H9 (cell line): ENCODE measurements at regions not wholly inside any gene's neighbourhood (a gene's known extent, or its start where the extent isn't known, plus 50 kb on each side); places are given as distances from the start of the nearest gene placed in this dataset.

ENCODE experiments used
- DNase-seq: peaks from one replicate; pipeline ENCODE4 v3.0.0-alpha.2; 2017
- H2AFZ ChIP-seq: one replicate; pipeline ENCODE4 v1.6.1; 2013; ENCODE audit warnings: mild to moderate bottlenecking, low read length, control low read depth, moderate library complexity
- H2AK5ac ChIP-seq: 2 replicates; pipeline ENCODE4 v1.6.1; 2013; ENCODE audit warnings: low read length, control low read depth, mixed read lengths; ENCODE audit not compliant: insufficient read length
- H2BK120ac ChIP-seq: one replicate; pipeline ENCODE4 v1.6.1; 2013; ENCODE audit warnings: low read depth, mild to moderate bottlenecking, low read length, control low read depth, inconsistent platforms; ENCODE audit not compliant: poor library complexity, severe bottlenecking
- H2BK12ac ChIP-seq: 2 replicates; pipeline ENCODE4 v1.6.1; 2013; ENCODE audit warnings: low read length, control low read depth, mixed read lengths, low read depth; ENCODE audit not compliant: insufficient read length
- H2BK15ac ChIP-seq: 2 replicates; pipeline ENCODE4 v1.6.1; 2013; ENCODE audit warnings: low read depth, low read length, control low read depth
- H2BK20ac ChIP-seq: one replicate; pipeline ENCODE4 v1.6.1; 2013; ENCODE audit warnings: low read depth, mild to moderate bottlenecking, low read length, control low read depth, inconsistent platforms; ENCODE audit not compliant: poor library complexity, severe bottlenecking
- H2BK5ac ChIP-seq: 2 replicates; pipeline ENCODE4 v1.6.1; 2013; ENCODE audit warnings: low read length, control low read depth, mixed read lengths; ENCODE audit not compliant: insufficient read length
- H3K14ac ChIP-seq: 2 replicates; pipeline ENCODE4 v1.6.1; 2013; ENCODE audit warnings: low read length, control low read depth; ENCODE audit not compliant: insufficient read depth
- H3K18ac ChIP-seq: 2 replicates; pipeline ENCODE4 v1.6.1; 2013; ENCODE audit warnings: low read depth, mild to moderate bottlenecking, mixed read lengths, low read length, control low read depth; ENCODE audit not compliant: insufficient read length
- H3K23ac ChIP-seq: 2 replicates; pipeline ENCODE4 v1.6.1; 2013; ENCODE audit warnings: low read length, control low read depth, mixed read lengths, low read depth; ENCODE audit not compliant: insufficient read length
- H3K23me2 ChIP-seq: 2 replicates; pipeline ENCODE4 v1.6.1; 2013; ENCODE audit warnings: low read depth, mild to moderate bottlenecking, mixed read lengths, low read length, control low read depth; ENCODE audit not compliant: insufficient read length, poor library complexity, severe bottlenecking
- H3K27ac ChIP-seq: 2 replicates; pipeline ENCODE4 v1.5.1; 2013; ENCODE audit warnings: low read length, control low read depth, mixed read lengths, low read depth; ENCODE audit not compliant: insufficient read length
- H3K27me3 ChIP-seq: 2 replicates; pipeline ENCODE4 v1.6.1; 2013; ENCODE audit warnings: low read length, control low read depth, inconsistent platforms; ENCODE audit not compliant: insufficient read depth
- H3K4ac ChIP-seq: 2 replicates; pipeline ENCODE4 v1.6.1; 2013; ENCODE audit warnings: low read depth, mild to moderate bottlenecking, control low read depth, inconsistent platforms, low read length, moderate library complexity
- H3K4me1 ChIP-seq: 2 replicates; pipeline ENCODE4 v1.6.1; 2013; ENCODE audit warnings: low read length, control low read depth, inconsistent platforms; ENCODE audit not compliant: insufficient read depth
- H3K4me2 ChIP-seq: 2 replicates; pipeline ENCODE4 v1.6.1; 2013; ENCODE audit warnings: low read length, control low read depth, mixed read lengths; ENCODE audit not compliant: insufficient read length, insufficient read depth
- H3K56ac ChIP-seq: 2 replicates; pipeline ENCODE4 v1.6.1; 2013; ENCODE audit warnings: low read depth, mild to moderate bottlenecking, mixed read lengths, low read length, control low read depth; ENCODE audit not compliant: insufficient read length
- H3K79me1 ChIP-seq: 2 replicates; pipeline ENCODE4 v1.6.1; 2013; ENCODE audit warnings: low read depth, mild to moderate bottlenecking, moderate library complexity, low read length, control low read depth, inconsistent platforms; ENCODE audit not compliant: insufficient read depth, poor library complexity, severe bottlenecking
- H3K79me2 ChIP-seq: 2 replicates; pipeline ENCODE4 v1.6.1; 2013; ENCODE audit warnings: low read length, control low read depth, inconsistent platforms; ENCODE audit not compliant: insufficient read depth
- H3K9ac ChIP-seq: 2 replicates; pipeline ENCODE4 v1.6.1; 2013; ENCODE audit warnings: low read length, control low read depth, mixed read lengths; ENCODE audit not compliant: insufficient read length; ENCODE audit errors: extremely low read depth
- H3K9me3 ChIP-seq: one replicate; pipeline ENCODE4 v1.6.1; 2013; ENCODE audit warnings: low read depth, low read length, inconsistent platforms; ENCODE audit not compliant: control insufficient read depth
- H3T11ph ChIP-seq: one replicate; pipeline ENCODE4 v1.6.1; 2013; ENCODE audit warnings: mild to moderate bottlenecking, low read length, control low read depth, inconsistent platforms
- H4K20me1 ChIP-seq: one replicate; pipeline ENCODE4 v1.6.1; 2013; ENCODE audit not compliant: control insufficient read depth, insufficient read length, insufficient read depth
- H4K5ac ChIP-seq: 2 replicates; pipeline ENCODE4 v1.6.1; 2013; ENCODE audit warnings: low read depth, mild to moderate bottlenecking, mixed read lengths, low read length, control low read depth; ENCODE audit not compliant: insufficient read length
- H4K8ac ChIP-seq: replicated peaks from 2 replicates; pipeline ENCODE4 v1.6.1; 2013; ENCODE audit warnings: low read length, control low read depth, mixed read lengths, low read depth; ENCODE audit not compliant: insufficient read length
- H4K91ac ChIP-seq: 2 replicates; pipeline ENCODE4 v1.6.1; 2013; ENCODE audit warnings: low read depth, mild to moderate bottlenecking, moderate library complexity, mixed read lengths, low read length, control low read depth; ENCODE audit not compliant: insufficient read length
- H3K27ac Mint-ChIP-seq, 3 experiments: 2 replicates in 2 of 3; 3 replicates in 1 of 3; pipeline ENCODE4 v1.8.0; 2020 to 2021; ENCODE audit warnings: mixed read lengths in 3 of 3, mild to moderate bottlenecking in 1 of 3, moderate library complexity in 1 of 3
- H3K27me3 Mint-ChIP-seq: 2 replicates; pipeline ENCODE4 v1.8.0; 2021; ENCODE audit warnings: low read depth, mild to moderate bottlenecking, moderate library complexity, mixed read lengths
- H3K36me3 Mint-ChIP-seq, 3 experiments: 2 replicates in 2 of 3; 3 replicates in 1 of 3; pipeline ENCODE4 v1.8.0; 2020 to 2021; ENCODE audit warnings: low read depth in 3 of 3, mixed read lengths in 3 of 3; ENCODE audit not compliant: insufficient read depth in 1 of 3
- H3K4me1 Mint-ChIP-seq, 2 experiments: 2 replicates each; pipeline ENCODE4 v1.8.0; 2020; ENCODE audit warnings: mixed read lengths in 2 of 2
- H3K4me3 Mint-ChIP-seq, 2 experiments: 2 replicates in 1 of 2; 3 replicates in 1 of 2; pipeline ENCODE4 v1.8.0; 2020 to 2021; ENCODE audit warnings: mild to moderate bottlenecking in 2 of 2, mixed read lengths in 2 of 2, moderate library complexity in 1 of 2
- H3K9me3 Mint-ChIP-seq, 2 experiments: 2 replicates in 1 of 2; 3 replicates in 1 of 2; pipeline ENCODE4 v1.8.0; 2020; ENCODE audit warnings: mild to moderate bottlenecking in 2 of 2, mixed read lengths in 2 of 2, moderate library complexity in 1 of 2
- WGBS: extraction: QIAGEN DNeasy Blood & Tissue Kit; methylation state at CpG from one replicate; pipeline ENCODE4 v1.1.7; 2013; ENCODE audit warnings: missing lambda C conversion rate, low lambda C conversion rate, mixed read lengths; ENCODE audit not compliant: insufficient read length; ENCODE audit errors: extremely low coverage; 5-methylcytosine and 5-hydroxymethylcytosine counted together
- TF ChIP-seq, protein P1 (sequence below): fragments of 200-600 bp; sonication (generic); conservative IDR thresholded peaks from 3 replicates; pipeline ENCODE4 v1.8.0; 2021; ENCODE audit warnings: antibody characterized with exemption, mild to moderate bottlenecking

DNA sequence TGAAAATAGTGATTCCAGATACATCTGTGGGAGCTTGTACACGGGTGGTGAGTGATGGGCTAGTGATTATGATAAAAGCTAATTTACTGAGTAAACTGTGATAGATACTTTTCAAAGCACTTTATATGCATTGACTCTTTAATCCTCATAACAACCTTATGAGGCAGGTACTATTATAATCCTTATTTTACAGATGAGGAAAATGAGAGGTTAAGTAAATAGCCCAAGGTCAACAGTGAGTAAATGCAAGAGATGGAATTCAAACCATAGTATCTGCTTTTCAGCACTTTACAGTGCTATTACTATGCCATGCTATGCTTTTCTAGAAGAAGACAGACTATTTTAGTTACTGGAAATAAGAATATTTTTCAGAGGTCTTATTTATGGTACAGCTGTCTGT is 320.9 kb upstream of the CITED2 start:
- H3K79me1 ChIP-seq, result no peaks in the 10 kb centered on the region
- H2BK12ac ChIP-seq, result no peak overlapping the region
- H3K23me2 ChIP-seq, result no peaks in the 10 kb centered on the region
- H3K27me3 ChIP-seq, result no peaks in the 10 kb centered on the region
- no peak overlapping the region for H3K56ac ChIP-seq
- no peak overlapping the region for H2AFZ ChIP-seq
- Mint-ChIP-seq H3K4me1 (no peaks in the 10 kb centered on the region), H3K9me3 (peaks cover 4 to 5% of the 10 kb centered on the region in 2 experiments; a peak in 3 of 5 replicates), H3K36me3 (peaks cover 0 to 4% (median 1%) of the 10 kb centered on the region in 3 experiments; a peak in 4 of 7 replicates), H3K27me3 (no peaks in the 10 kb centered on the region), H3K27ac (no peak overlapping the region), H3K4me3 (no peak overlapping the region)
- no peak overlapping the region for H3K4me2 ChIP-seq
- H3K79me2 ChIP-seq, result no peaks in the 10 kb centered on the region
- no peaks in the 10 kb centered on the region for H3K4me1 ChIP-seq
- H2BK15ac ChIP-seq, result no peak overlapping the region
- H4K20me1 ChIP-seq, result no peaks in the 10 kb centered on the region
- H2AK5ac ChIP-seq, result no peak overlapping the region
- no peak overlapping the region for H3K4ac ChIP-seq
- no peak for DNase-seq
- TF ChIP-seq, protein P1, sequence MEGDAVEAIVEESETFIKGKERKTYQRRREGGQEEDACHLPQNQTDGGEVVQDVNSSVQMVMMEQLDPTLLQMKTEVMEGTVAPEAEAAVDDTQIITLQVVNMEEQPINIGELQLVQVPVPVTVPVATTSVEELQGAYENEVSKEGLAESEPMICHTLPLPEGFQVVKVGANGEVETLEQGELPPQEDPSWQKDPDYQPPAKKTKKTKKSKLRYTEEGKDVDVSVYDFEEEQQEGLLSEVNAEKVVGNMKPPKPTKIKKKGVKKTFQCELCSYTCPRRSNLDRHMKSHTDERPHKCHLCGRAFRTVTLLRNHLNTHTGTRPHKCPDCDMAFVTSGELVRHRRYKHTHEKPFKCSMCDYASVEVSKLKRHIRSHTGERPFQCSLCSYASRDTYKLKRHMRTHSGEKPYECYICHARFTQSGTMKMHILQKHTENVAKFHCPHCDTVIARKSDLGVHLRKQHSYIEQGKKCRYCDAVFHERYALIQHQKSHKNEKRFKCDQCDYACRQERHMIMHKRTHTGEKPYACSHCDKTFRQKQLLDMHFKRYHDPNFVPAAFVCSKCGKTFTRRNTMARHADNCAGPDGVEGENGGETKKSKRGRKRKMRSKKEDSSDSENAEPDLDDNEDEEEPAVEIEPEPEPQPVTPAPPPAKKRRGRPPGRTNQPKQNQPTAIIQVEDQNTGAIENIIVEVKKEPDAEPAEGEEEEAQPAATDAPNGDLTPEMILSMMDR, result no peak
- no peak overlapping the region for H4K91ac ChIP-seq
- H3K23ac ChIP-seq, result no peak overlapping the region
- H2BK120ac ChIP-seq, result no peak overlapping the region
- no peak overlapping the region for H3K14ac ChIP-seq
- H2BK20ac ChIP-seq, result no peak overlapping the region
- no peak overlapping the region for H2BK5ac ChIP-seq
- H3K27ac ChIP-seq, result no peak overlapping the region
- no peak overlapping the region for H4K5ac ChIP-seq
- no peak overlapping the region for H3K18ac ChIP-seq
- H3T11ph ChIP-seq, result no peak overlapping the region
- no peak overlapping the region for H4K8ac ChIP-seq
- H3K9me3 ChIP-seq, result no peaks in the 10 kb centered on the region
- no CpG with 5 or more reads among the region's 1 CpG for WGBS
- no peak overlapping the region for H3K9ac ChIP-seq
